ENCODE measurements at regions not wholly inside any gene's neighbourhood (a gene's known extent, or its start where the extent isn't known, plus 50 kb on each side); places are given as distances from the start of the nearest gene placed in this dataset.
"Not testable (repeated sequence)": the region's sequence is repeated elsewhere in the genome, so short reads cannot be mapped to it uniquely, and the experiment has no call there.

DNA sequence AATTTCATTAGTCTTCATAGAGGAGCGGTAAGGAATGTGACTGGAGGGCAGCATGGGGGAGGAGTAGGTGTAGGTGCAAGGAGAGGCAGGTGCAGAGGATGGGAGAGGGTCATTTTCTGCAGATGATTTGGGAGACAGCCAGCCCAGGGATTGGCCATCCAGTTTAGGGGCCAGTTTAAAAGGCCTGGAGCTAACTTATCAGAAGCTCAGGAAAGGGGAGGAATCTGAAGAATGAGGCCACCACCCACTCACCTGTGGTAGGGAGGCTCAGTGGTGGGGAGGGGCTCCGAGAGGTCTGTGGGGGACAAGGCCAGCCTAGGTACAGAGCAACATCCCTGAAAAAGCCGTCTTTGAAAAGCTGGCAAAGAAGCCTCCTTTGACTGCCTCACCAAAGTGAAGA is 110.8 kb upstream of the TMEM45B start:
- TF ChIP-seq, protein P1, sequence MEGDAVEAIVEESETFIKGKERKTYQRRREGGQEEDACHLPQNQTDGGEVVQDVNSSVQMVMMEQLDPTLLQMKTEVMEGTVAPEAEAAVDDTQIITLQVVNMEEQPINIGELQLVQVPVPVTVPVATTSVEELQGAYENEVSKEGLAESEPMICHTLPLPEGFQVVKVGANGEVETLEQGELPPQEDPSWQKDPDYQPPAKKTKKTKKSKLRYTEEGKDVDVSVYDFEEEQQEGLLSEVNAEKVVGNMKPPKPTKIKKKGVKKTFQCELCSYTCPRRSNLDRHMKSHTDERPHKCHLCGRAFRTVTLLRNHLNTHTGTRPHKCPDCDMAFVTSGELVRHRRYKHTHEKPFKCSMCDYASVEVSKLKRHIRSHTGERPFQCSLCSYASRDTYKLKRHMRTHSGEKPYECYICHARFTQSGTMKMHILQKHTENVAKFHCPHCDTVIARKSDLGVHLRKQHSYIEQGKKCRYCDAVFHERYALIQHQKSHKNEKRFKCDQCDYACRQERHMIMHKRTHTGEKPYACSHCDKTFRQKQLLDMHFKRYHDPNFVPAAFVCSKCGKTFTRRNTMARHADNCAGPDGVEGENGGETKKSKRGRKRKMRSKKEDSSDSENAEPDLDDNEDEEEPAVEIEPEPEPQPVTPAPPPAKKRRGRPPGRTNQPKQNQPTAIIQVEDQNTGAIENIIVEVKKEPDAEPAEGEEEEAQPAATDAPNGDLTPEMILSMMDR (conservative IDR thresholded peaks at IDR 0.05; ENCODE audit: control insufficient read depth, insufficient read depth, low read depth, low read length), result no peak
- DNase-seq (ENCODE audit: low read depth), result no peak
- no peak overlapping the region for H3K4me3 ChIP-seq (ENCODE audit: control insufficient read depth, low read depth, low read length)

- DNase-seq (ENCODE audit: low read depth), result no peak
- TF ChIP-seq, protein P1 (conservative IDR thresholded peaks at IDR 0.05; ENCODE audit: control insufficient read depth, insufficient read depth, low read depth, low read length), result no peak
- no peak overlapping the region for H3K4me3 ChIP-seq (ENCODE audit: control insufficient read depth, low read depth, low read length)
Measured at GRCh38 chr11:129705341-129705740, 110.3 kb upstream of the TMEM45B start.

DNA sequence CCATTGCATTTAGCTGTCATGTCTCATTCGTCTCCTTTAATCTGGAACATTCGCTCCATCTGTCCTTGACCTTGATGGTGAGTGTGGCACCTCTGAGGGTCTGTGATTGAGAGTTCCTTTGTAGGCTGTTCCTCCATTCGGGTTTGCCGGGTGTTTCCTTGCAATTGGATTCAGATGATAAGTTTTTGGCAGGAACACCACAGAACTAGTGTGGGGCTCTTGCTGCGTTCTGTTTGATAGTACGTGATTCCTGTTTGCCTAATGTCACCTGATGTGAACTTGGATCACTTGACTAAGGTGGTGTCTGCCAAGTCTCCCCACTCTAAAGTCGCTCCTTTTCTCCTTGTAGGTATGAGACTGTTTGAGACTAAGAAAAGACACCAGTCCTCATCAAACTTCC is 109.7 kb upstream of the TMEM45B start:
- TF ChIP-seq, protein P1 (conservative IDR thresholded peaks at IDR 0.05; ENCODE audit: control insufficient read depth, insufficient read depth, low read depth, low read length), result no peak
- DNase-seq (ENCODE audit: low read depth), result no peak
- no peak overlapping the region for H3K4me3 ChIP-seq (ENCODE audit: control insufficient read depth, low read depth, low read length)

GRCh38 chr11:129709801-129710398 is 105.7 kb upstream of the TMEM45B start:
- TF ChIP-seq, protein P1 (conservative IDR thresholded peaks at IDR 0.05; ENCODE audit: control insufficient read depth, insufficient read depth, low read depth, low read length), result no peak
- H3K4me3 ChIP-seq (ENCODE audit: control insufficient read depth, low read depth, low read length), result no peak overlapping the region
- no peak for DNase-seq (ENCODE audit: low read depth)

DNA sequence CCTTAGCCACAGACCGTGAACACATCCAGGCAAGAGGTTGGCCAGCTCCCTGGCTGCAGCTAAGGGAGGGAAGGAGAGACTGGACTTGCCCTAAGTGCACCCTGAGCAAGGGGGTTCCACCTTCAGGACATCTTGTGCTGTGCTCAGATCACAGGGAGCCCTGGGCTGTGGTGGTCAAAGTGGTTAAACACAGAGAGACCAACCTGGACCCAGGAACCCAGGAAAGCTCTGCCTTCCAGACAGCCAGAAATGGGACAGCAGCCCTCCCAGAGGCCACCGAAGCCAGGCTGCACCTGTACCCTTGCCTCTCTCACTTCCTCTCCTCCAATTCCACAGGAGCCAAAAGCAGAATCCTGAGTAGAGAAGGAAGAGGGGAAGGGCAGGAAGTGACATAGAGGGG is 105.2 kb upstream of the TMEM45B start:
- no peak for DNase-seq (ENCODE audit: low read depth)
- no peak overlapping the region for H3K4me3 ChIP-seq (ENCODE audit: control insufficient read depth, low read depth, low read length)
- TF ChIP-seq, protein P1 (conservative IDR thresholded peaks at IDR 0.05; ENCODE audit: control insufficient read depth, insufficient read depth, low read depth, low read length), result no peak

DNA sequence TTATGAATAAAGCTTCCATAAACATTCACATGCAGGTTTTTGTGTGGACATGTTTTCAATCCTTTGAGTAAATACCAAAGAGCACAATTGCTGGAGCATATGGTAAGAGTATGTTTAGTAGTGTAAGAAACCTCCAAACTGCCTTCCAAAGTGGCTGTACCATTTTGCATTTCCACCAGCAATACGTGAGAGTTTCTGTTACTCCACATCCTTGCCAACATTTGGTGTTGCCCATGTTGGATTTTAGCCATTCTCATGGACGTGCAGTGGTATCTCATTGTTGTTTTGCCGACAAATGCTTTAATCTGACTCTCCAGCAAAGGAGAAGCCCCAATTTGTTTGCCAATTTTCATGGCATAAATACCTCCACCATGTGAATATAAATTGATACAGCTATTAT is 103.9 kb upstream of the TMEM45B start:
- no peak overlapping the region for H3K4me3 ChIP-seq (ENCODE audit: control insufficient read depth, low read depth, low read length)
- DNase-seq (ENCODE audit: low read depth), result no peak
- TF ChIP-seq, protein P1 (conservative IDR thresholded peaks at IDR 0.05; ENCODE audit: control insufficient read depth, insufficient read depth, low read depth, low read length), result no peak

DNA sequence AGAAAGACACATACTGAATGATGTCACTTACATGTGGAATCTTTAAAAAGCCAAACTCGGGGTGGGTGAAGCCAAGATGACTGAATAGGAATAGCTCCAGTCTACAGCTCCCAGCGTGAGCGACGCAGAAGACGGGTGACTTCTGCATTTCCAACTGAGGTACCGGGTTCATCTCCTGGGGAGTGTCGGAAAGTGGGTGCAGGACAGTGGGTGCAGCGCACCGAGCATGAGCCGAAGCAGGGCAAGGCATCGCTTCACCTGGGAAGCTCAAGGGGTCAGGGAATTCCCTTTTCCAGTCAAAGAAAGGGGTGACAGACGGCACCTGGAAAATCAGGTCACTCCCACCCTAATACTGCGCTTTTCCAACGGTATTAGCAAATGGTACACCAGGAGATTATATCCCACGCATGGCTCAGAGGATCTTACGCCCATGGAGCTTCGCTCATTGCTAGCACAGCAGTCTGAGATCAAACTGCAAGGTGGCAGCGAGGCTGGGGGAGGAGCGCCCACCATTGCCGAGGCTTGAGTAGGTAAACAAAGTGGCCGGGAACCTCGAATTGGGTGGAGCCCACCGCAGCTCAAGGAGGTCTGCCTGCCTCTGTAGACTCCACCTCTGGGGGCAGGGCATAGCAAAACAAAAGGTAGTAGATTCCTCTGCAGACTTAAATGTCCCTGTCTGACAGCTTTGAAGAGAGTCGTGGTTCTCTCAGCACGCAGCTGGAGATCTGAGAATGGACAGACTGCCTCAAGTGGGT is 103.0 kb upstream of the TMEM45B start:
- not testable (repeated sequence) for DNase-seq (ENCODE audit: low read depth); H3K4me3 ChIP-seq (ENCODE audit: control insufficient read depth, low read depth, low read length)
